Type B pancreatic cell (in vitro differentiated cells): ENCODE measurements at regions not wholly inside any gene's neighbourhood (a gene's known extent, or its start where the extent isn't known, plus 50 kb on each side); places are given as distances from the start of the nearest gene placed in this dataset.

Experiments
- DNase-seq: peaks from one replicate; pipeline ENCODE4 v3.0.0; 2021; ENCODE audit warnings: mixed read lengths; ENCODE audit not compliant: unreplicated experiment; ENCODE audit errors: extremely low spot score
- H3K27ac Mint-ChIP-seq: 2 replicates; pipeline ENCODE4 v1.8.0; 2021; ENCODE audit warnings: mild to moderate bottlenecking, mixed read lengths
- H3K27me3 Mint-ChIP-seq: 2 replicates; pipeline ENCODE4 v1.8.0; 2021; ENCODE audit warnings: mixed read lengths
- H3K36me3 Mint-ChIP-seq: 2 replicates; pipeline ENCODE4 v1.8.0; 2021; ENCODE audit warnings: mixed read lengths
- H3K4me1 Mint-ChIP-seq: one replicate; pipeline ENCODE4 v1.8.0; 2021; ENCODE audit warnings: mixed read lengths; ENCODE audit not compliant: unreplicated experiment
- H3K4me3 Mint-ChIP-seq: 2 replicates; pipeline ENCODE4 v1.8.0; 2021; ENCODE audit warnings: mild to moderate bottlenecking, mixed read lengths
- H3K9me3 Mint-ChIP-seq: 2 replicates; pipeline ENCODE4 v1.8.0; 2021; ENCODE audit warnings: mixed read lengths
- TF ChIP-seq, protein P1 (sequence below): fragments of 200-600 bp; sonication (generic); conservative IDR thresholded peaks from 2 replicates; pipeline ENCODE4 v1.5.0; 2021; ENCODE audit warnings: antibody characterized with exemption, mild to moderate bottlenecking

- DNase-seq: no peak
- no peaks in the 10 kb centered on the region for H3K4me1 Mint-ChIP-seq
- TF ChIP-seq, protein P1, sequence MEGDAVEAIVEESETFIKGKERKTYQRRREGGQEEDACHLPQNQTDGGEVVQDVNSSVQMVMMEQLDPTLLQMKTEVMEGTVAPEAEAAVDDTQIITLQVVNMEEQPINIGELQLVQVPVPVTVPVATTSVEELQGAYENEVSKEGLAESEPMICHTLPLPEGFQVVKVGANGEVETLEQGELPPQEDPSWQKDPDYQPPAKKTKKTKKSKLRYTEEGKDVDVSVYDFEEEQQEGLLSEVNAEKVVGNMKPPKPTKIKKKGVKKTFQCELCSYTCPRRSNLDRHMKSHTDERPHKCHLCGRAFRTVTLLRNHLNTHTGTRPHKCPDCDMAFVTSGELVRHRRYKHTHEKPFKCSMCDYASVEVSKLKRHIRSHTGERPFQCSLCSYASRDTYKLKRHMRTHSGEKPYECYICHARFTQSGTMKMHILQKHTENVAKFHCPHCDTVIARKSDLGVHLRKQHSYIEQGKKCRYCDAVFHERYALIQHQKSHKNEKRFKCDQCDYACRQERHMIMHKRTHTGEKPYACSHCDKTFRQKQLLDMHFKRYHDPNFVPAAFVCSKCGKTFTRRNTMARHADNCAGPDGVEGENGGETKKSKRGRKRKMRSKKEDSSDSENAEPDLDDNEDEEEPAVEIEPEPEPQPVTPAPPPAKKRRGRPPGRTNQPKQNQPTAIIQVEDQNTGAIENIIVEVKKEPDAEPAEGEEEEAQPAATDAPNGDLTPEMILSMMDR: no peak
- H3K27ac Mint-ChIP-seq: no peak overlapping the region
- no peak overlapping the region for H3K4me3 Mint-ChIP-seq
- H3K36me3 Mint-ChIP-seq: no peaks in the 10 kb centered on the region
- no peaks in the 10 kb centered on the region for H3K9me3 Mint-ChIP-seq
- H3K27me3 Mint-ChIP-seq: no peaks in the 10 kb centered on the region
These were observed 75.4 kb upstream of the EGFLAM start for GRCh38 chr5:38182991-38183390.

DNA sequence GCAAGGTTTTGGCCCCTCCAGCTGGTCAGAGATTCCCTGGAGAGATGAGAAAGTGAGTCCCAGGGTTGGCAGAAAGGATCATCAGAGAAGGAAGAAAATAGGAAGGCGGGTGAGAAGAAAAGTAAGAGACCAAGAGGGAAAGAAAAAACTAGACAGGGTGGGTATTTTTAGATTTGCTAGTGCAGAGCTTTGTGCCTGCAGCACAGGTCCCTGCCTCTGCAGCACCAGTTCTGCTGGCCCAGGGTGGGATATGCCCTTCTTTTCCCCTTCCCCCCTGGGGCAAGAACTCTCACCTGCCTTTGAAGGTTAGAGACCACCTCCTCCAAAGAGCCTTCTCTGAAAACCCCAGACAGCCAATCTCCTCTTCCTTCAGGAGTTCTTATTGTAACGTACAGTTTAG is 90.3 kb upstream of the EGFLAM start:
- peaks cover 11% of the 10 kb centered on the region for H3K27me3 Mint-ChIP-seq
- TF ChIP-seq, protein P1: no peak
- no peak overlapping the region for H3K4me3 Mint-ChIP-seq
- no peak for DNase-seq
- no peak overlapping the region for H3K27ac Mint-ChIP-seq
- H3K9me3 Mint-ChIP-seq: no peaks in the 10 kb centered on the region
- H3K36me3 Mint-ChIP-seq: no peaks in the 10 kb centered on the region
- H3K4me1 Mint-ChIP-seq: no peaks in the 10 kb centered on the region

- Mint-ChIP-seq H3K9me3 (no peaks in the 10 kb centered on the region), H3K27ac (no peak overlapping the region), H3K36me3 (no peaks in the 10 kb centered on the region), H3K4me1 (no peaks in the 10 kb centered on the region), H3K4me3 (no peak overlapping the region), H3K27me3 (peaks cover 11% of the 10 kb centered on the region)
- TF ChIP-seq, protein P1: no peak
- DNase-seq: no peak
These were observed 90.8 kb upstream of the EGFLAM start for GRCh38 chr5:38167562-38167996.

DNA sequence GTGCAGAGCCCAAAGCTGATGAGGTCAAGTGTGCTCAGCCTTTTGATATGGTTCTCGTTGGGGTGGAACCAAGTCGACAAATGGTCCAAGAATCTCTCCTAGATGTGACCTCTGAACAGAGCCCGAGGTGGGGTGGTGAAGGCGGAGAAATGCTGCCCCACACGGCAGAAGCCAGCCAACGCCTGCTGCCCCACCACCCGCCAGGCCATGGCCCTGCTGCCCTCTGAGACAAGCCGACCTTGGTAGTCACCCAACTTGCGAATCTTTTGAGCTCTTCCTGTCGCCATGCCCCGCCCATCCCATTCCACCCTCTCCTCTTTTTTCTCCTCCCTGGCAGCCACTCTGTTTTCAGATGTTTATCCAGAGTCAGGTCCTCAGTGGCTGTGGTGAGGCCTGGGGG is 91.5 kb upstream of the EGFLAM start:
- H3K9me3 Mint-ChIP-seq: no peaks in the 10 kb centered on the region
- TF ChIP-seq, protein P1: no peak
- no peak overlapping the region for H3K4me3 Mint-ChIP-seq
- no peaks in the 10 kb centered on the region for H3K4me1 Mint-ChIP-seq
- DNase-seq: no peak
- no peak overlapping the region for H3K27ac Mint-ChIP-seq
- H3K27me3 Mint-ChIP-seq: peaks cover 11% of the 10 kb centered on the region
- no peaks in the 10 kb centered on the region for H3K36me3 Mint-ChIP-seq

DNA sequence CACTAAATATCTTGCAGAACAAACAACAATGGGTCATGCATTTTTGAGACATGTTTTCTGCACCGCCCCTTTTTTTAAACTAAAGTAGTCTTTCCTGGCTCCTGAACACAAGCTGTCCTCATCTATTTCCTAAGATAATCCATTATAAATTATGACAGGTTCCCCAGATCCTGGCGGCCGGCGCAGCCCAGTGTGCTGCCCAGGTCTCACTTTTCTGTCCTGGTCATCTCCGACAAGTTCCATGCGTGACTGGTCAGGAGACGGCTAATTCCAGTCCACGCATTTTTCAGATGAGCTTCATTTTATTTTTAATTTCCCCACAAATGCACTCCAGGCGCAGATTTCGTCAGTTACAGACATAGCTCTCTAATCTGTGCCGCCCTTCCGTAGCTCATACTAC is 92.9 kb upstream of the EGFLAM start:
- no peaks in the 10 kb centered on the region for H3K4me1 Mint-ChIP-seq
- TF ChIP-seq, protein P1: no peak
- DNase-seq: no peak
- peaks cover 11% of the 10 kb centered on the region for H3K27me3 Mint-ChIP-seq
- no peak overlapping the region for H3K27ac Mint-ChIP-seq
- H3K4me3 Mint-ChIP-seq: no peak overlapping the region
- no peaks in the 10 kb centered on the region for H3K36me3 Mint-ChIP-seq
- H3K9me3 Mint-ChIP-seq: no peaks in the 10 kb centered on the region

DNA sequence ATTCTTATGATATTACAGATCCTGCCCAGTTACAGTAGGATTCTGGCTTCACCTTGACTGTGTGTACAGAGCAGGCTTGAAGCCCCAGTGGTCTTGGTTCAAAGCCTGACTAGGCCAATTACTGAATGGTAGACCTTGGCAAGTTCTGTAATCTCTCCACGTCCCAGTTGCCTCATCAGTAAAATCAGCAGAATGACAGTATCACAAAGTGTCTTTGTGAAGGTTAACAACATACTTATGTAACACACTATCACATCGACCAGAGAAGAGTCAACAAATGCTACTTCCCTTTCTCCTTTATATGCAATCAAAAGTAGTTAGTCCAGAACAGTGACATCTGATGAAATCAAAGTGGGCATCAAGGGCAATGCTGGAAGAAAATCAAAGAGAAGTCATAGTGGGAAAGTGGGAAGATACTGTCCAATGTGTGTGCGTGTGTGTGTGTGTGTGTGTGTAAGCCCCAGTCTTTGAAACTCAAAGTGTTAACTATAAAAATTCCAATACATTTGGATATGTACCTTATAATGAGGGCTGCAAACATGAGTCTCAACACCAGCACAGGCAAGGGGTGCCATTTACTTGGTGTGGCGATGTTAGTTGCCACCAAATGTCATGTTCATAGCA is 93.5 kb upstream of the EGFLAM start:
- Mint-ChIP-seq H3K27me3 (peaks cover 12% of the 10 kb centered on the region), H3K4me1 (no peaks in the 10 kb centered on the region), H3K9me3 (no peaks in the 10 kb centered on the region), H3K36me3 (no peaks in the 10 kb centered on the region), H3K27ac (no peak overlapping the region), H3K4me3 (no peak overlapping the region)
- TF ChIP-seq, protein P1: no peak
- no peak for DNase-seq
